ENCODE measurements at regions not wholly inside any gene's neighbourhood (a gene's known extent, or its start where the extent isn't known, plus 50 kb on each side); places are given as distances from the start of the nearest gene placed in this dataset.

GRCh38 chr21:36582271-36582670 is 102.3 kb upstream of the CLDN14 start:
- no peak overlapping the region for H3K27ac Mint-ChIP-seq (ENCODE audit: low read depth, unreplicated experiment)
- no peak for DNase-seq (ENCODE audit: unreplicated experiment)
- H3K4me1 Mint-ChIP-seq (ENCODE audit: insufficient read depth, unreplicated experiment) = peaks cover 3% of the 10 kb centered on the region
- no peak for TF ChIP-seq CTCF (IDR thresholded peaks at IDR 0.05; ENCODE audit: unreplicated experiment)
- no TSS peak for BruUV-seq (replicated peaks)
- no peaks in the 10 kb centered on the region for H3K36me3 Mint-ChIP-seq (ENCODE audit: insufficient read depth, unreplicated experiment)
- no peak overlapping the region for H3K4me3 Mint-ChIP-seq (ENCODE audit: unreplicated experiment)
- intact Hi-C loops (cut with micrococcal nuclease) = no loop called here
- H3K9me3 Mint-ChIP-seq (ENCODE audit: unreplicated experiment) = peaks cover 14% of the 10 kb centered on the region
- ChIA-PET POLR2A (interaction anchor here (0.6 to 0.7 kb wide), 2 partner anchors 12 to 1942 kb away, joined by 3 to 4 read pairs; no protein-coding TSS in a partner anchor), CTCF (no interaction called here)
- H3K27me3 Mint-ChIP-seq (ENCODE audit: insufficient read depth, unreplicated experiment) = peaks cover 41% of the 10 kb centered on the region

- DNase-seq (ENCODE audit: unreplicated experiment) = no peak
- no TSS peak for BruUV-seq (replicated peaks)
- ChIA-PET POLR2A (no interaction called here), CTCF (no interaction called here)
- H3K9me3 Mint-ChIP-seq (ENCODE audit: unreplicated experiment) = peaks cover 14% of the 10 kb centered on the region
- no peak overlapping the region for H3K4me3 Mint-ChIP-seq (ENCODE audit: unreplicated experiment)
- intact Hi-C loops (cut with micrococcal nuclease) = no loop called here
- peaks cover 6% of the 10 kb centered on the region for H3K4me1 Mint-ChIP-seq (ENCODE audit: insufficient read depth, unreplicated experiment)
- no peak for TF ChIP-seq CTCF (IDR thresholded peaks at IDR 0.05; ENCODE audit: unreplicated experiment)
- no peaks in the 10 kb centered on the region for H3K36me3 Mint-ChIP-seq (ENCODE audit: insufficient read depth, unreplicated experiment)
- peaks cover 41% of the 10 kb centered on the region for H3K27me3 Mint-ChIP-seq (ENCODE audit: insufficient read depth, unreplicated experiment)
- no peak overlapping the region for H3K27ac Mint-ChIP-seq (ENCODE audit: low read depth, unreplicated experiment)
Measured at GRCh38 chr21:36583591-36583990, 103.7 kb upstream of the CLDN14 start.

- no TSS peak for BruUV-seq (replicated peaks)
- peaks cover 6% of the 10 kb centered on the region for H3K4me1 Mint-ChIP-seq (ENCODE audit: insufficient read depth, unreplicated experiment)
- H3K27ac Mint-ChIP-seq (ENCODE audit: low read depth, unreplicated experiment) = no peak overlapping the region
- ChIA-PET CTCF (interaction anchor here (0.7 kb wide), 1 partner anchor 11 kb away, joined by 3 read pairs; no protein-coding TSS in a partner anchor), POLR2A (no interaction called here)
- H3K27me3 Mint-ChIP-seq (ENCODE audit: insufficient read depth, unreplicated experiment) = peaks cover 33% of the 10 kb centered on the region
- peaks cover 14% of the 10 kb centered on the region for H3K9me3 Mint-ChIP-seq (ENCODE audit: unreplicated experiment)
- no peak overlapping the region for H3K4me3 Mint-ChIP-seq (ENCODE audit: unreplicated experiment)
- intact Hi-C loops (cut with micrococcal nuclease) = no loop called here
- no peak for DNase-seq (ENCODE audit: unreplicated experiment)
- TF ChIP-seq CTCF (IDR thresholded peaks at IDR 0.05; ENCODE audit: unreplicated experiment) = no peak
- no peaks in the 10 kb centered on the region for H3K36me3 Mint-ChIP-seq (ENCODE audit: insufficient read depth, unreplicated experiment)
Measured at GRCh38 chr21:36584980-36585940, 105.3 kb upstream of the CLDN14 start.

DNA sequence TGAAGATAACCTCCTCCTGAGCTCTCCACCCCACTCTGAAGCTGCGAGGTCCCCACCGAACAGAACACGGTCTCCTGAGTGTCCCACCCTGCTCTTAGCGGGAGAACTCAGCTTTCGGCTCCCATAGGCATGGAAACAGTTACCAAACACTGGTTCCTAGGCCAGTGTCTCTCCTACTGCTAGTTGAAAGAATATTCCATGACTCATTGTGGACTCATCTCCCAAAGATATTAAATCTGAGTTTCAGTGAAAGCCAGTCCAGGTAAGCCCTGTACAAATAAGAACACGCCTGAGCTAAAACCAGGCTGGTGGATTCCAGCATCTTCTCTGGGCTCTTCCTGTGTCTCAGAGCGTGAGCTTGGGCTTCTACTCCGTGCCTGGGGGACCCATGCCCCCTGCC is 107.5 kb upstream of the CLDN14 start:
- no peak overlapping the region for H3K4me3 Mint-ChIP-seq (ENCODE audit: unreplicated experiment)
- peak; percentile 69 for DNase-seq (ENCODE audit: unreplicated experiment)
- peaks cover 6% of the 10 kb centered on the region for H3K4me1 Mint-ChIP-seq (ENCODE audit: insufficient read depth, unreplicated experiment)
- peaks cover 14% of the 10 kb centered on the region for H3K9me3 Mint-ChIP-seq (ENCODE audit: unreplicated experiment)
- POLR2A ChIA-PET = no interaction called here
- peaks cover 11% of the 10 kb centered on the region for H3K27me3 Mint-ChIP-seq (ENCODE audit: insufficient read depth, unreplicated experiment)
- TF ChIP-seq CTCF (IDR thresholded peaks at IDR 0.05; ENCODE audit: unreplicated experiment) = no peak
- intact Hi-C loops (cut with micrococcal nuclease) = no loop called here
- BruUV-seq (replicated peaks) = no TSS peak
- CTCF ChIA-PET = interaction anchor here (1.1 kb wide), 1 partner anchor 165 kb away, joined by 4 read pairs; no protein-coding TSS in a partner anchor
- H3K27ac Mint-ChIP-seq (ENCODE audit: low read depth, unreplicated experiment) = peak overlapping the region; percentile 20
- H3K36me3 Mint-ChIP-seq (ENCODE audit: insufficient read depth, unreplicated experiment) = no peaks in the 10 kb centered on the region

All from MCF 10A (cell line).